IPS-18a (cell line): ENCODE measurements at regions not wholly inside any gene's neighbourhood (a gene's known extent, or its start where the extent isn't known, plus 50 kb on each side); places are given as distances from the start of the nearest gene placed in this dataset.
A peak's percentile ranks its signal among the peaks of the same experiment; 100 is the strongest.

Experiments
- H3K27ac ChIP-seq: one replicate; pipeline ENCODE4 v1.5.1; 2013; ENCODE audit warnings: low read length
- H3K27me3 ChIP-seq: one replicate; pipeline ENCODE4 v1.6.1; 2013; ENCODE audit warnings: mild to moderate bottlenecking, low read length; ENCODE audit not compliant: control insufficient read depth, insufficient read depth
- H3K36me3 ChIP-seq: one replicate; pipeline ENCODE4 v1.6.1; 2013; ENCODE audit warnings: low read depth, low read length; ENCODE audit not compliant: control insufficient read depth
- H3K4me1 ChIP-seq: one replicate; pipeline ENCODE4 v1.6.1; 2013; ENCODE audit warnings: low read depth, low read length; ENCODE audit not compliant: control insufficient read depth
- H3K4me3 ChIP-seq: one replicate; pipeline ENCODE4 v1.5.1; 2013; ENCODE audit warnings: low read length
- H3K9ac ChIP-seq: one replicate; pipeline ENCODE4 v1.6.1; 2013; ENCODE audit warnings: mild to moderate bottlenecking, low read length, moderate library complexity
- H3K9me3 ChIP-seq: one replicate; pipeline ENCODE4 v1.6.1; 2013; ENCODE audit warnings: low read depth, low read length; ENCODE audit not compliant: control insufficient read depth

DNA sequence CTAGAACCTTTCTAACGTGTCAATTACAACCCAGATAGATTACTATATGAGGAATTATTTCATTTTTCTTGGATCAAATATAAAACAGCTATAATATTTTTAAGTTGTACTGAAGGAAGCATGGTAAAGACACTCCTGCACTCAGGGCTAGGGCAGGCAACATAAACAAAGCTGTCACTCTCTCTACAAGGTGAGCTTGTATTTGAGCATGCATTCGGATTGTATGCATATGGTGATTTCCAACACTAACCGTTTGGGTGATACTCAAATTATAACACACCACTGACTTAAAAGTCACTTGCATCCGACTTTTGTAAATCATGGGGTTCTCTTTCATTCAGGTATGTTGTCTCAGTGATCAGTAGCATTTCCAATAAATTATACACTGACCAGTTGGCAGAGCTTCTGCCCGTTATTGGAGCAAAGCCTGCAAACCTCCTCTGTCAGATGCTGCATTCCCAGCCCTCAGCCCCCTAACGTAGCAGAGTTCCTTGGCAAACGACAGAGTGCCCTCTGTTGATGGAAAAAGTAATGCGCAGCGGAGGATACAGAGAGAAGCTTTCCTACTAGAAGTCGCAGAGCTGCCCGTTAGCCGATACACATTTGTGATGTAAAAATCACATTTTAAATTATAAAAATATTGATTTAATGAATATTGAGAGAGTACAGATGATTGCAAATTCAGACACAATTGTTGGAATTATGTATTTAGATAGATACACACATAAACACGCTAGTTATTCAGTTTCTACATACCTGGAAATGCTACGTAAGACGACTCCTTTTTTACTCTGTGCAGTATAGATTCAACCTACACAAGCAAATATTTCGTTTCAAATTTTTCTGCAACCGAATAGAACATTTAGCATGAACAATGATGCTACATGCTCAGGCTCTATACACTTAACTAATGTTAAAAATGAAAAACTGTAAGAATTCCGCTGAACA lies 173.9 kb upstream of the SP4 start:
- Histone ChIP-seq H3K4me3 (peak overlapping the region; percentile 57), H3K27me3 (peaks cover 4% of the 10 kb centered on the region), H3K9ac (peak overlapping the region; percentile 28), H3K4me1 (peaks cover 48% of the 10 kb centered on the region), H3K9me3 (no peaks in the 10 kb centered on the region), H3K27ac (no peak overlapping the region), H3K36me3 (no peaks in the 10 kb centered on the region)

DNA sequence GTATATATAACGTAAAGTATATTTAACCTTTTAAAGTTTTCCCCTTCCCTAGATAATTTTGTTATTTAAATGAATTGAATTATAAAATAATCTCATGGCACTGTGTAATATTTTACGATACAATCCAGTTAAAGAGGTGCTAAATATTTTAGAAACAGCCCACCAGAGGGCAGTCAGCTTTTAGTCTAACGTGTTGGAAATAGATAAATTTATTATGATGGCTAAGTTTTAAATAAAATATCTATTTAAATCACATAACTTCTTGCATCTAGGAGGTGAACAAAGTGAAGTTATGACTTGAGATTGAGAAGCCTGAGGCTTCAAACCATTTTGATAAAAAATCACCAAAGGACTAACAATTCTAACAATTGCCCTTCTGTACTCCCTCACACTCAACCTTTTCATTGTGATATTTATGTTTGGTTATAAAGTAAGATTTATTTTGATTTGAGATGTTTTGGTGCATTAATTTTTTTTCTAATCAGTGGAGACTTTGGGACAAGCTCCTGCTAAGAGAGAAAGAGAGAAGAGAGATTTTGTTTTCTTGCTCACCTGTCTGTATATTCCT lies 171.5 kb upstream of the SP4 start:
- Histone ChIP-seq H3K36me3 (no peaks in the 10 kb centered on the region), H3K9me3 (no peaks in the 10 kb centered on the region), H3K27me3 (peaks cover 4% of the 10 kb centered on the region), H3K4me3 (no peak overlapping the region), H3K9ac (no peak overlapping the region), H3K27ac (no peak overlapping the region), H3K4me1 (peaks cover 48% of the 10 kb centered on the region)

DNA sequence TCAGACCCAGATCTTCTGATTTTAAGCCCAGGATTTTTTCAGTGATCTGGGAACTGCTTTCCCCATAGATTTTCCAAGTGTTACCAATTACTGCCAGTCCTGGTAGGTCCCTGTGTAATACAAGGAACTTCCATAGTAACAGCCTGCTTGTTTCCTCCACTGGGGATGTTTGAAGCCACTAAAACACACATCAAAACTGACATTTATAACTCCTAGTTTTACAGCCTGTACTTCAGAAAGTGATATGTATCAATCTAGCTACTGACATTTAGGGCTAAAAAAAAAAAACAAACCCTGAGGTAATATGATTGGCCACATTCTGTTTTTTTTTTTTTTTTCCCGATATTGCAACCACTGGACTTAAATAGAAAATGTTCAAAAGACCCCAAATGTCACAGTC lies 166.9 kb upstream of the SP4 start:
- Histone ChIP-seq H3K4me3 (no peak overlapping the region), H3K36me3 (no peaks in the 10 kb centered on the region), H3K27ac (no peak overlapping the region), H3K9me3 (no peaks in the 10 kb centered on the region), H3K9ac (no peak overlapping the region), H3K27me3 (no peaks in the 10 kb centered on the region), H3K4me1 (peaks cover 24% of the 10 kb centered on the region)

DNA sequence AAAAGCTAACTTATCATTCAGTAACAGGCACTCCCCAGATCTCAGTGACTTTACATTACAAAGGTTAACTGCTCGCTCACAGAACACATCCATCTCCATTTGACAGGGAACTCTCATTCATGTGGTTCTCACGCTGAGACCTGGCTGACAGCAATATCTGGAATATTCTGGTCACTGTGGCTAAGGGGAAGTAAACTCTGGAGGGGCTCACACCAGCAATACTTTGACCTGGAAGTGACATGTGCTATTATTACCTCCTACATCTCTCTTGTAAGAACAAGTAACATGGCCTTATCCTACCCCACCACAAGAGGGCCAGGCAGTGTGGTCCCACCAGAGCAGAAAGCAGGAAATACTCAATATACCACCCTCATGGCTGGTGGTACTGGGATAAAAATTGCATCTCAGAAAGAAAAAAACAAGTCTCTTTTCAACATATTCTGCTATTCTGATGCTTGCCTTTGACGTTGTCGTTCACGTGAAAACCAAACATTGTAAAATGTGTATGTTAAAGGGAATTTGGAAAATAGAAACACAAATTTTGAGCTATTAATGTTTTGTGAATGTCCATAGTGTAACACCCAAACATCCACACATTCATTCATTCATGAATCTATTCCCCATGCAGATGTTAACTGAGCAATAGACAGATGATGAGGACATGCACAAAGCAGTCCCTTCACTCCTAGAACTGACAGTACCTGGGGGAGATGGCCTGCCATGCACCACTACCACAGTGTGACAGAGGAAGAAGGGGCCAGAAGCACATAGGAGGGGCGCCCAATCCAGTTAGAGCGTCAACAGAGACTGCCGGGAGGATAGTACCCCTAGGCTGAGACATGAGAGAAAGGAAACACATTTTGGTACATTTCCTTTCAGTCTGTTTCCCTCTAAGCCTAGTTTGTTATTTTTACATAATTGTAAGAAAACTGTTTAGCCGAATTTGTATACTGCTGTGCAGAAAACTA lies 166.0 kb upstream of the SP4 start:
- H3K36me3 ChIP-seq = no peaks in the 10 kb centered on the region
- no peak overlapping the region for H3K27ac ChIP-seq
- no peak overlapping the region for H3K4me3 ChIP-seq

DNA sequence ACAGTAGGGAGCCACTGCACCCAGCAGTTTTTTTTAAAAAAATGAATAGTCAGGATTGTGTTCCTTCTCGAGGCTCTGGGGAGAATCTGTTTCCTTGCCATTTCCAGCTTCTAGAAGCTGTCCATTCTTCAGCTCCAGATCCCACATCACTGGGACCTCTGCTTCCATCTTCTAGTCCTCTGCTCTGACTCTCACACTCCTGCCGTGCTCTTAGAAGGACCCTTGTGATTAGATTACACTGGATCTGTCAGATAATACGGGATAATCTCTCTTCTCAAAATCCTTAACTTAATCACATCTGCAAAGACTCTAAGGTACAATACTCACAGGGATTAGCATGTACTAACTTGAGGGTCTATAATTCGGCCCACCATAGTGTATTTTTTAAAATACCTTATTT lies 158.9 kb upstream of the SP4 start:
- H3K27me3 ChIP-seq = no peaks in the 10 kb centered on the region
- no peak overlapping the region for H3K9ac ChIP-seq
- H3K36me3 ChIP-seq = no peaks in the 10 kb centered on the region
- H3K27ac ChIP-seq = no peak overlapping the region
- no peak overlapping the region for H3K4me3 ChIP-seq
- H3K9me3 ChIP-seq = no peaks in the 10 kb centered on the region
- H3K4me1 ChIP-seq = no peaks in the 10 kb centered on the region

More for the DNA sequence above, 166.0 kb upstream of the SP4 start:
- Histone ChIP-seq H3K4me1 (peaks cover 24% of the 10 kb centered on the region), H3K27me3 (no peaks in the 10 kb centered on the region), H3K9ac (no peak overlapping the region), H3K9me3 (no peaks in the 10 kb centered on the region)

DNA sequence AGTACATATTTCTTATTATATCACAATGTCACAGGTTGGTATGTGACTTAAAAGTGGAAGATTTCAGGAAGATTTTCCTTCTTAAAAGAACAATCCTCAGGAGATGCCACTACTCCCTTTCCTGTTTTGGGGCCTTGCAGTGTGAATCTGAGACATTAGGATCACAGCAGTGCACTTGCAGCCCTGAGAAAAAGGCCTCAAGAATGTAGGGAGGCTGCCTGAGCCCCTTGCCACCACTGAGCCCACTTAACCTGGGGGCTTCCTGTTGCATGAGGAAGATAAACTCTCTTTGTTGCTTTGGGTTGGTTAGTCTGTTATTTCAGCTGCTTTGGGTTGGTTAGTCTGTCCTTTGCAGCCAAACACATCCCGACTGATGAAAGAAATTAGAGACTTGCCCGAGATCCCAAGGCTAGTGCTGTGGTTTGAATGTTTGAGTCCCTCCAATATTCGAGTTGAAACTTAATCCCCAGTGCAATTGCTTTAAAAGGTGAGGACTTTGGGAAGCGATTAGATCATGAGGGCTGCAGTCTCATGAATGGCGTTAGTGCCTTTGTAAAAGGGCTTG lies 151.3 kb upstream of the SP4 start:
- Histone ChIP-seq H3K9ac (no peak overlapping the region), H3K27ac (no peak overlapping the region), H3K4me1 (peaks cover 7% of the 10 kb centered on the region), H3K27me3 (no peaks in the 10 kb centered on the region), H3K36me3 (no peaks in the 10 kb centered on the region), H3K4me3 (no peak overlapping the region), H3K9me3 (no peaks in the 10 kb centered on the region)

DNA sequence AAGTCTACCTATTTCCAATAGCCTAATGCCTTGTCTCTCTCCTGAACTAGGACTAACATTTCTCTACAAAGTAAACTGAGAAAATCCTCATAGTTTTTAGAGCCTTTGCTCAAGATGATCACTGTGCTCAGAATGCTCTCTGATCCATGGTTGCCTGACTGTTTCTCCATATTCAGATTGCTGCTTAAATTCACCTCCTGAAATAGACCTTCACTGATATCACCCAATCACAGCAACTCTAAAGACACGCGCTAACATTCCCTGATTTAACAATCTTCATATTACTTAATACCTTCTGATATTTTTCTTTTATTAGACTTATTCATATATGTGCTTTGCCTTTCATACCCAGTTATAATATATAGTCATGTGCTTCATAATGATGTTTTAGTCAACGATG lies 148.9 kb upstream of the SP4 start:
- Histone ChIP-seq H3K36me3 (no peaks in the 10 kb centered on the region), H3K9me3 (no peaks in the 10 kb centered on the region), H3K9ac (no peak overlapping the region), H3K4me3 (no peak overlapping the region), H3K27me3 (no peaks in the 10 kb centered on the region), H3K4me1 (peaks cover 7% of the 10 kb centered on the region), H3K27ac (no peak overlapping the region)

DNA sequence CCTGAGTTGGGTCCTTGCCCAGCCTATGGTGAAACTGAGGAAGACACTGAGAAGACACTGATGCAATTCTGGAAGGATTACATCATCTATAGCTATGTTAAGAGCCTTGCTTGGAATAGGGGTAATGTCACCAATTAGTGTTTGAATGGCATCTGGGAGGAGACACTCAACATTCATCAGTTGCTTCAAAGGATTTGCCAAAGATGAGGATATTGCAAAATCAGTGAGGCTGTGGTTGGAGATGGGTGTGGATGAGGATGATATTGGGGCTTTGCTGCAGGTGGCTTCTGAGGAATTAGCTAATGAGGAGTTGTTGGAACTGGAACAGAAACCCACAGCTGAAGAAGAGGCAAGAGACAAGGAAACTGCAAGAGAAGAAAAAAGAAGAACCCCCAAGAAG lies 146.7 kb upstream of the SP4 start:
- H3K4me1 ChIP-seq = peaks cover 6% of the 10 kb centered on the region
- H3K9ac ChIP-seq = no peak overlapping the region
- H3K27me3 ChIP-seq = no peaks in the 10 kb centered on the region
- no peak overlapping the region for H3K27ac ChIP-seq
- no peak overlapping the region for H3K4me3 ChIP-seq
- no peaks in the 10 kb centered on the region for H3K36me3 ChIP-seq
- H3K9me3 ChIP-seq = no peaks in the 10 kb centered on the region

DNA sequence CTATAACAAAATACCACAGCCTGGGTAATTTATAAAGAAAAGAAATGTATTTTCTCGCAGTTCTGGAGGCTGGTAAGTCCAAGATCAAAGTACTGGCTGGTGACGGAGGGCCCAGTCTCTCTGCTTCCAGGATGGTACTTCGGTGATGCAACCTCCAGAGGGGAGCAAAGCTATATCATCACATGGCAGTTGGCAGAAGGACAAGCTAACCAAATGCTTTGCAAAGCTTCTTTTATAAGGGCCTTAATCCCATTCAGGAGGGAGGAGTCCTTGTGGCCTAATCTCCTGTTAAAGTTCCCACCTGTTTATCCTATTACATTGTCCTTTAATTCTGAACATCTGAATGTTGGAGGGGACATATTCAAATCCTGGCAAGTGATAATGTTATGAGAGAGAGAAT lies 134.1 kb upstream of the SP4 start:
- no peak overlapping the region for H3K27ac ChIP-seq
- H3K9me3 ChIP-seq = no peaks in the 10 kb centered on the region
- no peak overlapping the region for H3K9ac ChIP-seq
- H3K27me3 ChIP-seq = no peaks in the 10 kb centered on the region
- H3K4me1 ChIP-seq = no peaks in the 10 kb centered on the region
- no peaks in the 10 kb centered on the region for H3K36me3 ChIP-seq
- no peak overlapping the region for H3K4me3 ChIP-seq

DNA sequence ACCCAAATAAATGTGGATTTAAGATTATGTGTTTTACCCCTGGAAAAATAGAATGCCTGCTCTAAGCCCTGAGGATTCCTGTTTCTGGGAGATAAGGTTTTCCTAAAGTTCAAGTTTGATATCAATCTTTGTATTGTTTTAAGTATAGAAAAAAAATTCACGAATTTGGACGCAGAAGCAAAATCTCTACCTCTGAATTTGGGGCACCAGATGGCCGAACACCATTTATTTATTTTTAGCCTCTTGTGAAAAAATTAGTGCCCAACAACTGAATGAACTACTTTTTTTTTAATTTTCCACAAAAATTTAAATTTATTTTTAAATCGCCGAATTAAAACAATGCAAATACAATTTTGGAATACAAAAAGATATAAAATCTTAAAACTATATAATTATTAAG lies 128.1 kb upstream of the SP4 start:
- H3K27me3 ChIP-seq = no peaks in the 10 kb centered on the region
- H3K9ac ChIP-seq = no peak overlapping the region
- H3K36me3 ChIP-seq = no peaks in the 10 kb centered on the region
- no peak overlapping the region for H3K4me3 ChIP-seq
- H3K27ac ChIP-seq = no peak overlapping the region
- no peaks in the 10 kb centered on the region for H3K4me1 ChIP-seq
- H3K9me3 ChIP-seq = no peaks in the 10 kb centered on the region

DNA sequence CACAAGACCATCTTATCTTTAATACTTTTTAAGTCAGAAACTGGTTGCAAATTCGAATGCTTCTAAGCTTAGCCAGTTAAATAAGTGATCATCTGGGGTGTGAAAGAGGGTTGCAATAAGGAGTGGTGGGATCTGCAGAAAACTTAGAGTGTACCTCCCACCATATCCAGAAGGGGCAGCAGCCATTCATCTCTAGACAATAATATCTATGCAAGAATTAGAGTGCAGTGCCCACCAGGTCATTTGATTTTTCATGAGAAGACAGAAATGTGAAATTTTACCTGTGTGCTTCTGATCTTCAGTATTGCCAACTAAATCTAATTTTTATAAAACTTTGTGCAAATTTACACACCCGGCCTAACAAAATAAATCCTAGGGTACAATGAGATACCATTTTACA lies 127.2 kb upstream of the SP4 start:
- Histone ChIP-seq H3K9me3 (no peaks in the 10 kb centered on the region), H3K4me1 (no peaks in the 10 kb centered on the region), H3K4me3 (no peak overlapping the region), H3K27me3 (no peaks in the 10 kb centered on the region), H3K9ac (no peak overlapping the region), H3K27ac (no peak overlapping the region), H3K36me3 (no peaks in the 10 kb centered on the region)
